ENCODE measurements at regions not wholly inside any gene's neighbourhood (a gene's known extent, or its start where the extent isn't known, plus 50 kb on each side); places are given as distances from the start of the nearest gene placed in this dataset.

DNA sequence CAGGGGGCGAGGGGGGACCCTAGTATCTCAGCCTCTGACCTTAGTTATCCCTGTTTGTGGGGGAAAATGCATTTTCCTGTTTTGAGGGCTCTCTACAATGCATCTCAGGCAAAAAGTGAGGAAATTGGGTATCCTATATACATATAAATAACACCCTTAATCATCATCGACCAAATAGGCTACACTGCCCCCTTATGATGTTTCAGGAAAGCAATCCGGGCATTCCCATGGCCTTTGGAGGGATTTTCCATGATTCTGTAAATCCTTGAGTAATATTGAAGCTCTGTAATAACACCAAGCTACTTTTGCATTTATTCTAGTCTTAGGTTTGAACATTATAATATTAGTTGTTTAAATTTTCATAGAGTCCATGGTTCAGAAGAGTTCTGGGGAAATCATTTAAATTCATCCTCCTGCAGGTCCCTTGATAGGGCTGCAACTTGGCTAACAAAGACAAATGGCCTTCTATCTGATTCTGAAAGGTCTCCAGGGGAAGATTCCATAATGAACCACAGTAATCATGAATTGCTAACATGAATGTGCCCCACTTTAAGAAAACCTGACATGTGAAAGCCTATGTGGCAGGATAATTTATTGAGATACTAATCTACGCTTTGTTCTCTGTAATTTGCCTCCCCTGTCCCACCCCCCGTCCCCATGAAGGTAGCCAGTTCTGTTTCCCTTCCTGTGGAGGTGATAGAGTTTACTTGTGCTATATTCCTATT lies 91.5 kb upstream of the SCOC start:
- 79 to 90% methylated on average over 5 of the region's 5 CpGs for WGBS, 2 donors
- no peak overlapping the region for H3K9ac ChIP-seq (ENCODE audit: insufficient read depth in 1 of 2, low read length in 2 of 2)
- H3K27ac ChIP-seq (ENCODE audit: low read depth in 1 of 2, low read length in 1 of 2) = no peak overlapping the region

GRCh38 chr4:140277576-140277975 lies 95.9 kb upstream of the SCOC start:
- no peak overlapping the region for H3K9ac ChIP-seq (ENCODE audit: insufficient read depth in 1 of 2, low read length in 2 of 2)
- H3K4me1 ChIP-seq (ENCODE audit: control insufficient read depth in 5 of 5, insufficient read depth in 5 of 5, low read length in 5 of 5) = peaks cover 0 to 5% (median 0%) of the 10 kb centered on the region in 5 donors
- no peaks in the 10 kb centered on the region for H3K27me3 ChIP-seq (ENCODE audit: control insufficient read depth in 3 of 3, insufficient read depth in 3 of 3, low read length in 2 of 3)
- DNase-seq = no peak
- no peak overlapping the region for H3K27ac ChIP-seq (ENCODE audit: low read depth in 1 of 2, low read length in 1 of 2)
- H3K9me3 ChIP-seq (ENCODE audit: control insufficient read depth in 4 of 4, insufficient read depth in 3 of 4, low read length in 3 of 4) = no peaks in the 10 kb centered on the region
- no peaks in the 10 kb centered on the region for H3K36me3 ChIP-seq (ENCODE audit: control insufficient read depth in 4 of 4, insufficient read depth in 4 of 4, low read length in 4 of 4)
- TF ChIP-seq, protein P1, sequence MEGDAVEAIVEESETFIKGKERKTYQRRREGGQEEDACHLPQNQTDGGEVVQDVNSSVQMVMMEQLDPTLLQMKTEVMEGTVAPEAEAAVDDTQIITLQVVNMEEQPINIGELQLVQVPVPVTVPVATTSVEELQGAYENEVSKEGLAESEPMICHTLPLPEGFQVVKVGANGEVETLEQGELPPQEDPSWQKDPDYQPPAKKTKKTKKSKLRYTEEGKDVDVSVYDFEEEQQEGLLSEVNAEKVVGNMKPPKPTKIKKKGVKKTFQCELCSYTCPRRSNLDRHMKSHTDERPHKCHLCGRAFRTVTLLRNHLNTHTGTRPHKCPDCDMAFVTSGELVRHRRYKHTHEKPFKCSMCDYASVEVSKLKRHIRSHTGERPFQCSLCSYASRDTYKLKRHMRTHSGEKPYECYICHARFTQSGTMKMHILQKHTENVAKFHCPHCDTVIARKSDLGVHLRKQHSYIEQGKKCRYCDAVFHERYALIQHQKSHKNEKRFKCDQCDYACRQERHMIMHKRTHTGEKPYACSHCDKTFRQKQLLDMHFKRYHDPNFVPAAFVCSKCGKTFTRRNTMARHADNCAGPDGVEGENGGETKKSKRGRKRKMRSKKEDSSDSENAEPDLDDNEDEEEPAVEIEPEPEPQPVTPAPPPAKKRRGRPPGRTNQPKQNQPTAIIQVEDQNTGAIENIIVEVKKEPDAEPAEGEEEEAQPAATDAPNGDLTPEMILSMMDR (IDR thresholded peaks at IDR 0.05; ENCODE audit: control extremely low read depth, extremely low read depth) = no peak
- ATAC-seq (ENCODE audit: insufficient read depth, low FRiP score) = no peak
- H3K4me3 ChIP-seq = no peak overlapping the region

More for the DNA sequence above, 91.5 kb upstream of the SCOC start:
- Histone ChIP-seq H3K4me3 (no peak overlapping the region), H3K36me3 (ENCODE audit: control insufficient read depth in 4 of 4, insufficient read depth in 4 of 4, low read length in 4 of 4) (no peaks in the 10 kb centered on the region), H3K4me1 (ENCODE audit: control insufficient read depth in 5 of 5, insufficient read depth in 5 of 5, low read length in 5 of 5) (no peaks in the 10 kb centered on the region), H3K27me3 (ENCODE audit: control insufficient read depth in 3 of 3, insufficient read depth in 3 of 3, low read length in 2 of 3) (no peaks in the 10 kb centered on the region), H3K9me3 (ENCODE audit: control insufficient read depth in 4 of 4, insufficient read depth in 3 of 4, low read length in 3 of 4) (no peaks in the 10 kb centered on the region)
- ATAC-seq (ENCODE audit: insufficient read depth, low FRiP score) = no peak
- TF ChIP-seq, protein P1 (IDR thresholded peaks at IDR 0.05; ENCODE audit: control extremely low read depth, extremely low read depth) = no peak
- no peak for DNase-seq

DNA sequence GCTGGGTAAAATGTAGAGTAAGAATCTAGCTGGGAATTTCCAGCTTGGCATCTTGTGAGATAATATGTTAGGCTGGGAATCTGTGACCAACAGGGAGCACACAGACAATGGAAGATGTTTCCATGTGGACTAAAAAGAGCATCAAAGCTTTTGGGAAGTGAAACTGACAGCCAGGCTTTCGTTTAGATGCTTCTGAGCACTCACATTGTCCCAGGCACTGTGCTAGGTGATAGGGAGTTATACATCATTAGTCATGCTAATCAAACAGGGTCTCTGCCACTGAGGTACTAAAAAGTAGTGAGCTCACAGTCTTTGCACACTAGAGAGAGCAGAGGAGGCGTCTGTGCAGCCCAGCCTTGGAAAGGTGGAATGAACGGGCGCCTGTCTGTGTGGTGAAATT lies 101.9 kb upstream of the SCOC start:
- DNase-seq (no peak), ATAC-seq (ENCODE audit: insufficient read depth, low FRiP score) (no peak)
- Histone ChIP-seq H3K4me1 (ENCODE audit: control insufficient read depth in 5 of 5, insufficient read depth in 5 of 5, low read length in 5 of 5) (peaks cover 0 to 18% (median 0%) of the 10 kb centered on the region in 5 donors), H3K27ac (ENCODE audit: low read depth in 1 of 2, low read length in 1 of 2) (no peak overlapping the region), H3K36me3 (ENCODE audit: control insufficient read depth in 4 of 4, insufficient read depth in 4 of 4, low read length in 4 of 4) (no peaks in the 10 kb centered on the region), H3K9ac (ENCODE audit: insufficient read depth in 1 of 2, low read length in 2 of 2) (no peak overlapping the region), H3K9me3 (ENCODE audit: control insufficient read depth in 4 of 4, insufficient read depth in 3 of 4, low read length in 3 of 4) (no peaks in the 10 kb centered on the region), H3K27me3 (ENCODE audit: control insufficient read depth in 3 of 3, insufficient read depth in 3 of 3, low read length in 2 of 3) (no peaks in the 10 kb centered on the region), H3K4me3 (no peak overlapping the region)
- WGBS, 2 donors = 86 to 92% methylated on average over 4 of the region's 4 CpGs
- TF ChIP-seq, protein P1 (IDR thresholded peaks at IDR 0.05; ENCODE audit: control extremely low read depth, extremely low read depth) = no peak

- H3K27ac ChIP-seq (ENCODE audit: low read depth in 1 of 2, low read length in 1 of 2) = no peak overlapping the region
- no peak for DNase-seq
- TF ChIP-seq, protein P1 (IDR thresholded peaks at IDR 0.05; ENCODE audit: control extremely low read depth, extremely low read depth) = no peak
- ATAC-seq (ENCODE audit: insufficient read depth, low FRiP score) = no peak
- H3K9ac ChIP-seq (ENCODE audit: insufficient read depth in 1 of 2, low read length in 2 of 2) = no peak overlapping the region
- no peaks in the 10 kb centered on the region for H3K36me3 ChIP-seq (ENCODE audit: control insufficient read depth in 4 of 4, insufficient read depth in 4 of 4, low read length in 4 of 4)
- 94 to 95% methylated on average over 6 of the region's 6 CpGs for WGBS, 2 donors
- no peaks in the 10 kb centered on the region for H3K27me3 ChIP-seq (ENCODE audit: control insufficient read depth in 3 of 3, insufficient read depth in 3 of 3, low read length in 2 of 3)
- no peaks in the 10 kb centered on the region for H3K9me3 ChIP-seq (ENCODE audit: control insufficient read depth in 4 of 4, insufficient read depth in 3 of 4, low read length in 3 of 4)
- H3K4me1 ChIP-seq (ENCODE audit: control insufficient read depth in 5 of 5, insufficient read depth in 5 of 5, low read length in 5 of 5) = peaks cover 0 to 18% (median 0%) of the 10 kb centered on the region in 5 donors
- H3K4me3 ChIP-seq = no peak overlapping the region
Measured at GRCh38 chr4:140269369-140269768, 104.1 kb upstream of the SCOC start.

Measured in lung (tissue), 11 donors.